Parathyroid adenoma (tissue), 2 donors: ENCODE measurements at regions not wholly inside any gene's neighbourhood (a gene's known extent, or its start where the extent isn't known, plus 50 kb on each side); places are given as distances from the start of the nearest gene placed in this dataset.
"Not testable (repeated sequence)": the region's sequence is repeated elsewhere in the genome, so short reads cannot be mapped to it uniquely, and the experiment has no call there.

Experiments used
- H2AFZ ChIP-seq: fragments of 300-600 bp; sonication (generic); one replicate; pipeline ENCODE4 v1.7.0; 2017; ENCODE audit warnings: antibody characterized with exemption, mild to moderate bottlenecking
- H3K27ac ChIP-seq: fragments of 300-600 bp; sonication (generic); one replicate; pipeline ENCODE4 v1.7.0; 2017
- H3K27me3 ChIP-seq: fragments of 300-600 bp; sonication (generic); one replicate; pipeline ENCODE4 v1.7.0; 2017; ENCODE audit warnings: low read length; ENCODE audit not compliant: control insufficient read depth, insufficient read depth
- H3K36me3 ChIP-seq: fragments of 300-600 bp; sonication (generic); one replicate; pipeline ENCODE4 v1.7.0; 2017; ENCODE audit warnings: low read length; ENCODE audit not compliant: control insufficient read depth, insufficient read depth
- H3K4me1 ChIP-seq: fragments of 300-600 bp; sonication (generic); one replicate; pipeline ENCODE4 v1.7.0; 2017; ENCODE audit warnings: control low read depth
- H3K4me2 ChIP-seq: fragments of 300-600 bp; sonication (generic); one replicate; pipeline ENCODE4 v1.7.0; 2017; ENCODE audit warnings: low read length
- H3K4me3 ChIP-seq: fragments of 300-600 bp; sonication (generic); one replicate; pipeline ENCODE4 v1.7.0; 2017; ENCODE audit warnings: low read depth, low read length
- H3K79me2 ChIP-seq: fragments of 300-600 bp; sonication (generic); one replicate; pipeline ENCODE4 v1.7.0; 2017; ENCODE audit warnings: control low read depth
- H3K9ac ChIP-seq: fragments of 300-600 bp; sonication (generic); one replicate; pipeline ENCODE4 v1.7.0; 2017; ENCODE audit warnings: mild to moderate bottlenecking
- H3K9me3 ChIP-seq: fragments of 300-600 bp; sonication (generic); one replicate; pipeline ENCODE4 v1.7.0; 2017; ENCODE audit warnings: low read length; ENCODE audit not compliant: control insufficient read depth
- TF ChIP-seq, protein P1 (sequence below): fragments of 300-600 bp; sonication (generic); IDR thresholded peaks from one replicate; pipeline ENCODE4 v1.7.0; 2017; ENCODE audit warnings: antibody characterized with exemption, mild to moderate bottlenecking
- donor health status: primary hyperparathyroidism.

DNA sequence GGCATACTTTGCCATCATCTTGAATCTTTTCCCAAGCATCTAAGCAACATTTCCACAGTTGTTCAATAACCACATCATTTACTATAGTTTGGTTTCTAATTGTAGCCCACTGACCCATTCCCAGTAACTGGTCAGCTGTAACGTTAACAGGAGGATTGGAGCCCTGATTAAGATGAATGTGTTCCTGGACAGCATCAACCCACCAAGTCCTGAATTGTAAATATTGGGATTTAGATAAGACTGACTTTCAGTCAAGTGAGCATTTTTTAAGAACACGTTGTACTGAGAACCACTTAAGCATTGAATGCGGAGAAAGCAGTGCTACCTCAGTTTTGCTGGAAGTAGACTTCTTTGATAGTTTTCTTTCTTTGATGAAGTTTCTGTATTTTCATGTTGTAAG is 53.3 kb upstream of the ARL4D start:
- H3K79me2 ChIP-seq, H3K27ac ChIP-seq, H3K4me3 ChIP-seq, H3K9ac ChIP-seq, H2AFZ ChIP-seq, H3K27me3 ChIP-seq, H3K4me2 ChIP-seq, H3K9me3 ChIP-seq, H3K36me3 ChIP-seq, H3K4me1 ChIP-seq: not testable (repeated sequence)

DNA sequence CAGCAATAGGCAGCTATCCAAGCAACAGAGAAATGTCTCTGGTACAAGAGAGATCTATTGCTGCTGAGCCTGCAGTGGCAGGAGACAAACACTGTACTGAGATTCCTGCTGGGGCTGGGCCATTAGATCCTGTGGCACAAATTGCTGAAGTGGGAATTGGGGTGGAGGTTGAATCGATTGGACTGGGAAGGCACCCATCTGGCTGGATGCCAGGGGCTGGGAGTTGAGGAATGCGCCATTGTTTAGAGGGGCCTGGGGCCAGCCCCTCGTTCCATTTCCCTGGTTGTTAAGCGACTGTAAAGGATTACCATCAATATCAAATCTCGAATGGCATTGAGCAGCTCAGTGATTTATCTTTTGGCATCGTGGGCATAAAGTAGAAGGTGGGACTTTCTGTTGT is 54.1 kb upstream of the ARL4D start:
- no peak overlapping the region for H3K27ac ChIP-seq
- no peaks in the 10 kb centered on the region for H3K4me1 ChIP-seq
- no peaks in the 10 kb centered on the region for H3K9me3 ChIP-seq
- no peaks in the 10 kb centered on the region for H3K36me3 ChIP-seq
- no peak overlapping the region for H3K4me2 ChIP-seq
- no peaks in the 10 kb centered on the region for H3K27me3 ChIP-seq
- no peak overlapping the region for H3K9ac ChIP-seq
- H3K4me3 ChIP-seq: no peak overlapping the region
- no peaks in the 10 kb centered on the region for H3K79me2 ChIP-seq
- TF ChIP-seq, protein P1, sequence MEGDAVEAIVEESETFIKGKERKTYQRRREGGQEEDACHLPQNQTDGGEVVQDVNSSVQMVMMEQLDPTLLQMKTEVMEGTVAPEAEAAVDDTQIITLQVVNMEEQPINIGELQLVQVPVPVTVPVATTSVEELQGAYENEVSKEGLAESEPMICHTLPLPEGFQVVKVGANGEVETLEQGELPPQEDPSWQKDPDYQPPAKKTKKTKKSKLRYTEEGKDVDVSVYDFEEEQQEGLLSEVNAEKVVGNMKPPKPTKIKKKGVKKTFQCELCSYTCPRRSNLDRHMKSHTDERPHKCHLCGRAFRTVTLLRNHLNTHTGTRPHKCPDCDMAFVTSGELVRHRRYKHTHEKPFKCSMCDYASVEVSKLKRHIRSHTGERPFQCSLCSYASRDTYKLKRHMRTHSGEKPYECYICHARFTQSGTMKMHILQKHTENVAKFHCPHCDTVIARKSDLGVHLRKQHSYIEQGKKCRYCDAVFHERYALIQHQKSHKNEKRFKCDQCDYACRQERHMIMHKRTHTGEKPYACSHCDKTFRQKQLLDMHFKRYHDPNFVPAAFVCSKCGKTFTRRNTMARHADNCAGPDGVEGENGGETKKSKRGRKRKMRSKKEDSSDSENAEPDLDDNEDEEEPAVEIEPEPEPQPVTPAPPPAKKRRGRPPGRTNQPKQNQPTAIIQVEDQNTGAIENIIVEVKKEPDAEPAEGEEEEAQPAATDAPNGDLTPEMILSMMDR: no peak
- no peak overlapping the region for H2AFZ ChIP-seq

DNA sequence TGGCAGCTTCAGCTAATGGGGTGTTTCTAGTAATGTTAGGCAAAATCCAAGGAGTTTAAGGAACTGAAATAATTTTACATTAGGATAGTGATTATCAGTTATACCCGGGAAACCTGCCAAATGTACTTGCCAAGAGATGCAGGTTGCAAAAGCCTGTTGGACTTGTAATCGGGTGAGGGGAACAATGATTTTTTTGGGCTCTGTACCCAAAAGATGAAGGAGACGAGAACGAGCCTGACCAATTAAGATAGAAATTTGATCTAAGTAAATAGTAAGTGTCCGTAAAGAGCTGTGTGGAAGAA is 56.3 kb upstream of the ARL4D start:
- H3K4me1 ChIP-seq: no peaks in the 10 kb centered on the region
- H3K9ac ChIP-seq: no peak overlapping the region
- H3K27me3 ChIP-seq: no peaks in the 10 kb centered on the region
- no peak overlapping the region for H3K4me3 ChIP-seq
- H2AFZ ChIP-seq: no peak overlapping the region
- H3K36me3 ChIP-seq: no peaks in the 10 kb centered on the region
- no peak overlapping the region for H3K27ac ChIP-seq
- no peaks in the 10 kb centered on the region for H3K79me2 ChIP-seq
- no peaks in the 10 kb centered on the region for H3K9me3 ChIP-seq
- no peak overlapping the region for H3K4me2 ChIP-seq
- TF ChIP-seq, protein P1: no peak

DNA sequence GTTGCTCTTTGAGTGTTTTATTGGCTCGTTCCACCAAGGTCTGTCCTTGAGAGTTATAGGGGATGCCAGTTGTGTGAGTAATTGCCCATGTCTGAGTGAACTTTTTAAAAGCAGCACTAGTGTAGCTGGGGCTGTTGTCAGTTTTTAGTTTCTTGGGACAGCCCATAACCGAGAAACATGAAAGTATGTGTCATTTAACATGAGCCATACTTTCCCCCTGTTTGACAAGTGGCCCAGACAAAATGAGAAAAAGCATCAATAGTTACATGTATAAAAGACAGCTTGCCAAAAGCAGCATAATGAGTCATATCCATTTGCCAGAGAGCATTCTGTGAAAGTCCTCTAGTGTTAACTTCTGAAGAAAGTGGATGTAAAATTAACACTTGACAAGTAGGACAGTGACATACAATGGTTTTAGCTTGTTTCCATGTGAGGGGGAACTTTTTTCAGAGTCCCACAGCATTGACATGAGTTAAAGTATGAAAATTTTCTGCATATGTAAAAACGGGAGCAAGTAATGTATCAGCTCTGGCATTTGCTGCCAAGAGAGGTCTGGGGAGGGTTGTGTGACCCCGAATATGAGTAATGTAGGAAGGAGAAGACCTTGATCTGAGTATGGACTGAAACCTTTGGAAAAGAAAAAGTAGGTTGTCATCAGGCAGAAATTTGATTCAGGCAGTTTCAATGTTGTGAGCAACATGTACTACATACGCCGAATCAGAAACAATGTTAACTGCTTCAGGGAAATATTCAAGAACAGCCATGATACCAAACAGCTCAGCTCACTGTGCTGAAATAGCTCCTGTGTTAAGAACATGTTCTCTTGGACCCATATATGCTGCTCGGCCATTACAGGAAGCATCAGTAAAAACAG is 56.8 kb upstream of the ARL4D start:
- H3K4me2 ChIP-seq: no peak overlapping the region
- H3K36me3 ChIP-seq: no peaks in the 10 kb centered on the region
- H3K4me1 ChIP-seq: no peaks in the 10 kb centered on the region
- H3K27ac ChIP-seq: no peak overlapping the region
- H3K79me2 ChIP-seq: no peaks in the 10 kb centered on the region
- H3K27me3 ChIP-seq: no peaks in the 10 kb centered on the region
- no peak overlapping the region for H3K4me3 ChIP-seq
- no peak overlapping the region for H3K9ac ChIP-seq
- H3K9me3 ChIP-seq: no peaks in the 10 kb centered on the region
- TF ChIP-seq, protein P1: no peak
- no peak overlapping the region for H2AFZ ChIP-seq

DNA sequence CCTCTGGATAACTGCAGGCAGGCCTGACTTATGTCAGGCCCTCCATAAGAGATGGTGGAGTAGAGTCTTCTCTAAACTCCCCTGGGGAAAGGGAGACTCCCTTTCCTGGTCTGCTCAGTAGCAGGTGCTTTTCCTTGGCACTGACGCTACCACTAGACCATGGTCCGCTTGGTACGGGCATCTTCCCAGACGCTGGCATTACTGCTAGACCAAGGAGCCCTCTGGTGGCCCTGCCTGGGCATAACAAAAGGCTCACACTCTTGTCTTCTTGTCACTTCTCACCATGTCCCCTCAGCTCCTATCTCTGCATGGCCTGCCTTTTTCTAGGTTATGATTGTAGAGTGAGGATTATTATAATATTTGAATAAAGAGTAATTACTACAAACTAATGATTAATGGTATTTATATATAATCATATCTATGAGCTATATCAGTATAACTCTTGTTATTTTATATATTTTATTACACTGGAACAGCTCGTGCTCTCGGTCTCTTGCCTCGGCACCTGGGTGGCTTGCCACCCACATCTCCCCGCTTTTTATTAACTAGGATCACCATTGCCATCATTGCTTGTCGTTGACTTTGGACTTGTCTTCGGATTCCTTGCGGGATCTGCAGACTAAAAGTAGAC is 59.8 kb upstream of the ARL4D start:
- Histone ChIP-seq H3K27ac (no peak overlapping the region), H3K4me3 (no peak overlapping the region), H3K4me2 (no peak overlapping the region), H3K9me3 (no peaks in the 10 kb centered on the region), H2AFZ (no peak overlapping the region), H3K36me3 (no peaks in the 10 kb centered on the region), H3K4me1 (no peaks in the 10 kb centered on the region), H3K9ac (no peak overlapping the region), H3K27me3 (no peaks in the 10 kb centered on the region), H3K79me2 (no peaks in the 10 kb centered on the region)
- TF ChIP-seq, protein P1: peak; percentile 76
